Posterior vena cava (tissue), 2 donors: ENCODE measurements at regions not wholly inside any gene's neighbourhood (a gene's known extent, or its start where the extent isn't known, plus 50 kb on each side); places are given as distances from the start of the nearest gene placed in this dataset.

Source experiments
- DNase-seq: peaks from one replicate; pipeline ENCODE4 v3.0.0-alpha.2; 2020; ENCODE audit warnings: low spot score
- intact Hi-C, 2 donors: fragments of 100-400 bp; cut with DNase I; formaldehyde crosslinking; loops; one replicate each; pipeline versions ENCODE4 v1.14.1 to v1.14.2; 2022 to 2023
- donor health status: DM: yes; HTN: yes; CAD: no.
- donor health status: DM: yes; HTN: yes; CAD: no.

DNA sequence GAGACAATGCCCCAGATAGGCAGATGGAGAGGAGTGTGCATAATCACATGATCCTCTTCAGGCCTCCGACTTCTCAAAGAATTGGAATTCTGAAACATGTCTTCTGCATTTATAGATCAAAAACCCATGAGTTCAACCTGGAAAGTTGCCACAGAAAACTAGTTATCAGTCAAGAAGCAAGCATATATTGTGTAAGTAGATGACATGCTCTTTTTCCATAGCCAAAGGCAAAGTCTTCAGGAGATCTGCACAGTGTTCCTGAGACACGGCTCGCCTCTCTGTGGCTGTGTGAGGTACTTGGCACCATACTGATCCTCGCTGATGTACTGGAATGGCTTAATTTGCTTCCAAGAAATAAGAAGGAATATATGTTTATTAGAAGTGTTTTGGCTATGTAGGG lies 213.5 kb upstream of the MKI67 start:
- DNase-seq, result no peak
- intact Hi-C loops, result no loop called here

GRCh38 chr10:128345353-128345752 lies 219.1 kb upstream of the MKI67 start:
- no peak for DNase-seq
- intact Hi-C loops, result no loop called here

DNA sequence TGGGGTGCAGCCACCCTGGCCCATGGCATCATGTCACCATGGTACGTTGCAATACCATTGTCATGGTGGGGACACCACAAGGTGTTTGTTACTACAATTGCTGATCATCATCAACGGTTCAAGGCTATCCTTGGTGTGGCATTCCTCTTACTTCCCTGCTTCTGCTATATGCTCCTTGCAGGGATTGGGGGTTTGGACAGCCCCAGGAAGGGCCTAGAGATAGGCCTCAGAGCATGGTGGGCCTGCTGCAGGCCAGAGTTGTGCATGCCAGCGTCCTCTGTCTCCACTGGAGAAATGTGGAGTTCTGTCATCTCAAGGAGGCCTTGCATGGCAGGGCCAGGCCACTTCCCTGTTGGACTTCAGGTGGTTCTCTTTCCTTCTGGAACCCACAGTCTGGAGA lies 234.6 kb upstream of the MKI67 start:
- no peak for DNase-seq
- intact Hi-C loops, result no loop called here

GRCh38 chr10:128361487-128361886 lies 235.3 kb upstream of the MKI67 start:
- DNase-seq, result no peak
- intact Hi-C loops, result no loop called here

GRCh38 chr10:128362514-128362913 lies 236.3 kb upstream of the MKI67 start:
- intact Hi-C loops, result no loop called here
- DNase-seq, result no peak

- no peak for DNase-seq
- intact Hi-C loops, result no loop called here
These were observed 238.4 kb upstream of the MKI67 start for GRCh38 chr10:128364631-128365030.

GRCh38 chr10:128365156-128365725 lies 239.0 kb upstream of the MKI67 start:
- intact Hi-C loops, result no loop called here
- no peak for DNase-seq

GRCh38 chr10:128367807-128368206 lies 241.6 kb upstream of the MKI67 start:
- no peak for DNase-seq
- intact Hi-C loops, result no loop called here

DNA sequence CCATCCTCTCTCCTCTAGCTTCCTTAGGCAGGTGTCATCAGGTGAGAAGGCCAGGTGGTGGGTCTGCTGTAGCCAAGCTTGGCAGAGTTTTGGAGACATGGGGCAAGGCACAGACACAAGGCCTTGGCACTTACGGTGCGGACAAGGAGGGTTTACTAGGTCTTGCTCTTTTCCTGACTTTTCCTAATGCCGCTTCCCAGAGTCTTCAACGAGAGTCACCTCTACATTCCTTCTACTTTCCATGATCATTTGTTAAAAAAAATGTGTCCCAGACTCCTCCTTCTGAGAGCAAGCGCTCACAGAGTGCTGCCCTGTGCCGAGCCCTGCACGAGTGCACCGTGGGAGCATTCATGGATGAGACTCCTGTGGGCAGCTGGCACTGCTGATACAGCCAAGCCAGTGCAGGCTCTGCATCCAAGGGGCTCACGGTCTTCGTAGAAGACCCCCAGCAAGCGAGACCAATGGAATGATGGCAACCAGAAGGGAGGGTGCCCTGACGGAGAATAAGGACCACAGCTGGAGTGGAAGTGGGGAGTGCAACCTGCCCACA lies 243.0 kb upstream of the MKI67 start:
- no peak for DNase-seq
- intact Hi-C loops, result no loop called here

GRCh38 chr10:128373071-128373749 lies 247.0 kb upstream of the MKI67 start:
- intact Hi-C loops, result no loop called here
- DNase-seq, result no peak

GRCh38 chr10:128373831-128374230 lies 247.6 kb upstream of the MKI67 start:
- DNase-seq, result no peak
- intact Hi-C loops, result no loop called here

DNA sequence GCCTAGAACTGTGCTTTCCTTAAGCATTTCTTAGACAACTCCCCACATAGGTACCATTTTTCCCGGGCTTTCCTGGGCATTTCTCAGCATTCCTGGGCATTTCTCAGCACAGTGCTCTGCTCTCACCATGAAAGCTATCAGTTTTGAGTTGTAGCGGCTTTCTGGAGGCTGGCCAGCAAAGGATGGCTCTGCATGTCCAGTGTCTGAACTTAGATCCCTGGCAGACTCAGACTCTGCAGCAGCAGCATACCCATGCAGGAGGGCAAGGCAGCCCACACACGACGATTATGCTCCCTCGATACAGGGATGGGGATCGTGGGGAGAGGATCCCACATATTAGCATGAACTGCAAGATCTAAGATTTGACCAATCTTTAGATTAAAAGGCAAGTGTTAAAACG lies 248.9 kb upstream of the MKI67 start:
- no peak for DNase-seq
- intact Hi-C loops, result no loop called here

GRCh38 chr10:128377364-128377987 lies 251.3 kb upstream of the MKI67 start:
- DNase-seq, result no peak
- intact Hi-C loops, result no loop called here

DNA sequence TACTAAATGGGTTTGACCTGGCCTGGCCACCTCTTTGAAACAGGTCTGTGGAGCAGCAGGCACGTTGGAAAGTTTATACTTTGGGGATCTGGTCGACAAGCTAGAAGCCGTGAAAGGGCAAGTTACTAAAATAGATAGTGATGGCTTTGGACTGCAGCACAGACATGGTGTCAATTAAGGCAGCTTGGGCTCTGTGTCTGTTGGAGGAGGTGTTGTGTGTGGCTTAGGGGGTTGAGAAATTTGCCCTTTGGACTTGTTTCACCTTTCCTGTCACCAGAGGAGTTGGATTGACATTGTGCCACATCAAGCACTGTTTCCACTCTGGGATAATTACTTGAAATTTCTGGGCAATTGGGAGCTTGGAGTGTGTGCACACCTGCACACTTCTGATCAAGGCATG lies 251.8 kb upstream of the MKI67 start:
- intact Hi-C loops, result no loop called here
- DNase-seq, result no peak

GRCh38 chr10:128380946-128381345 lies 254.7 kb upstream of the MKI67 start:
- intact Hi-C loops, result no loop called here

DNA sequence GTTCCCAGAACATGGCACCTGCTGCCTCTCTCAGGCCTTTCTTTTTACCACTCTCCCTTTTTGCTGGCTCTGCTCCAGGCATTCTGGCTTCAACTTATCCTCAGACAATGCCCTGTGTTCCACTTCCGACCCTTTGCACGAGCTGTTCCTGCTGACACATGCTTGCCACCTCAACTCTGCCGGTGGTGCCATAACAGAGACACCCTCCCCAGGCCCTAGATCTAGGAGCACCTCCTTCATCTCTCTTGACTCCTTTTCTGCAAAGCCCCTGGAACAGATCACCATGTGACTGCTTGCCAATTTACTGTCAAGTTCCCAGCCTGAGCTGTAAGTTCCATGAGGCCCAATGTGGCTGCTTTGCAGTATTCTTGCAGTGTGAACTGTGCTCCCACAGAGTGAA lies 256.0 kb upstream of the MKI67 start:
- DNase-seq, result no peak
- intact Hi-C loops, result no loop called here

More at GRCh38 chr10:128380946-128381345, 254.7 kb upstream of the MKI67 start:
- no peak for DNase-seq

DNA sequence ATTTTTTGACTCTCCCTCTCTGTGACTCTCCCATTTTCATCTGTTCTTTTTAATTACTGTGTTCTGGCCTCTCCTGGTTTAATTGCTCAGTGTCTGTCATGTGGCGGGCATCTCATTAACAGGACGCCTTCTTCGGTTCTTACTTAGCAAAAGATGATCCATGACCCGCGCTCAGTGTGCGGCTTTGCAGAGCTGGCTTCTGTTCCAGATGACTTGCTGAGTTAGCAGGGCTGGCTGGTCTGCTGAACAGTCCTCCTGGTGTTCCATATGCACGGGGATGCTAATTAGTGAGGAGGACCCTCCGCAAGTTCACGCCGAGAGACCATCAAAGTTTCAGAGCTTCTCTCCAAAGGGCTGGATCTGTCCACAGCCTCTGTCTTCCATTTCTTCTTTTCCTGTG lies 258.6 kb upstream of the MKI67 start:
- intact Hi-C loops, result no loop called here
- DNase-seq, result no peak

GRCh38 chr10:128386231-128386630 lies 260.0 kb upstream of the MKI67 start:
- no peak for DNase-seq
- intact Hi-C loops, result no loop called here

- no peak for DNase-seq
- intact Hi-C loops, result no loop called here
These were observed 260.8 kb upstream of the MKI67 start for GRCh38 chr10:128386816-128387604.

DNA sequence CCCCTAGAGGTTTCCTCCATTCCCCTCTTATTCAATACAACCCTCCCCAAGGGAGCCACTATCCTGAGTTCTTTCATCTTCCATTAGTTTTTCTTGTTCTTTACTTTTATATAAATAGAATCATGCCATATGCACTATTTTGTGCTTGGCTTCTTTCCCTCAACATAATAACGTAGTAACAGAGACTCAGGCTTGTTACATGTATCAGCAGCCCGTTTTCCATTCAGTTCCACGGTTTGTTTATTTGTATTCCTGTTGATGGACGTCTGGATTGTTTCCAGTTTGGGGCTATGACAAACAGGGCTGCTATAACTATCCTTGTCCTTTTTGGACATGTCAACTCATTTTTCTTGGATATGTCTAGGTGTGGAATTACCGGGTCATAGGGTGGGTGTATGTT lies 264.4 kb upstream of the MKI67 start:
- no peak for DNase-seq
- intact Hi-C loops, result no loop called here
